K562 (cell line): ENCODE measurements at regions not wholly inside any gene's neighbourhood (a gene's known extent, or its start where the extent isn't known, plus 50 kb on each side); places are given as distances from the start of the nearest gene placed in this dataset.

Experiments
- ATF7 ChIP-seq: fragments of 450-650 bp; IDR thresholded peaks from 2 replicates; pipeline ENCODE4 v1.7.1; 2014; ENCODE audit warnings: mild to moderate bottlenecking, moderate library complexity
- CBFB ChIP-seq: sonication (generic); formaldehyde crosslinking; IDR thresholded peaks from 2 replicates; pipeline ENCODE4 v1.4.0; 2020; ENCODE audit warnings: mild to moderate bottlenecking, missing genetic modification reagents
- JUND ChIP-seq, 2 experiments: IDR thresholded peaks; 2 replicates in 1 of 2; 3 replicates in 1 of 2; pipeline ENCODE4 v1.6.1; 2011; ENCODE audit warnings: borderline replicate concordance in 2 of 2, low read depth in 2 of 2, low read length in 2 of 2, improper control_type of control experiment in 1 of 2, missing biosample characterization in 1 of 2, missing genetic modification characterization in 1 of 2, missing genetic modification reagents in 1 of 2
- LCOR ChIP-seq: sonication (generic); formaldehyde crosslinking; IDR thresholded peaks from 2 replicates; pipeline ENCODE4 v1.8.0; 2022; ENCODE audit warnings: mild to moderate bottlenecking, missing genetic modification reagents
- MAZ ChIP-seq, 2 experiments: fragments of 450-650 bp in 1 of 2; sonication (generic) in 1 of 2; formaldehyde crosslinking; IDR thresholded peaks in 1 of 2; conservative IDR thresholded peaks in 1 of 2; 2 replicates each; pipeline versions ENCODE4 v1.4.0 to v1.5.0; 2020; ENCODE audit warnings: mild to moderate bottlenecking in 1 of 2, missing genetic modification reagents in 1 of 2
- MED1 ChIP-seq: sonication (generic); formaldehyde crosslinking; IDR thresholded peaks from 2 replicates; pipeline ENCODE4 v1.8.1; 2023; ENCODE audit warnings: missing genetic modification reagents, borderline replicate concordance
- NFE2 ChIP-seq: IDR thresholded peaks from 2 replicates; pipeline ENCODE4 v1.6.1; 2014; ENCODE audit warnings: antibody characterized with exemption, low read depth
- NR1H2 ChIP-seq: sonication (generic); formaldehyde crosslinking; IDR thresholded peaks from 2 replicates; pipeline ENCODE4 v1.4.0; 2020; ENCODE audit warnings: mild to moderate bottlenecking, missing genetic modification reagents
- RBM34 ChIP-seq: fragments of 200-400 bp; formaldehyde crosslinking; IDR thresholded peaks from 2 replicates; pipeline ENCODE4 v1.6.1; 2018; ENCODE audit warnings: low read length, borderline replicate concordance; ENCODE audit not compliant: insufficient read depth
- SAFB2 ChIP-seq: fragments of 200-400 bp; formaldehyde crosslinking; IDR thresholded peaks from 2 replicates; pipeline ENCODE4 v1.6.1; 2018; ENCODE audit warnings: borderline replicate concordance, low read length, low read depth, moderate library complexity; ENCODE audit not compliant: severe bottlenecking
- SMARCC2 ChIP-seq: fragments of 450-650 bp; IDR thresholded peaks from 2 replicates; pipeline ENCODE4 v1.6.1; 2017; ENCODE audit warnings: antibody characterized with exemption, moderate library complexity, mild to moderate bottlenecking, low read depth
- TAF1 ChIP-seq: IDR thresholded peaks from 2 replicates; pipeline ENCODE4 v1.6.1; 2011; ENCODE audit warnings: mild to moderate bottlenecking, low read length, moderate library complexity; ENCODE audit not compliant: insufficient read depth, control insufficient read depth, severe bottlenecking; ENCODE audit errors: extremely low read depth
- ZKSCAN1 ChIP-seq: fragments of 150-350 bp; IDR thresholded peaks from 2 replicates; pipeline ENCODE4 v1.6.1; 2016; ENCODE audit warnings: low read depth, low read length
- ZNF121 ChIP-seq: sonication (generic); formaldehyde crosslinking; conservative IDR thresholded peaks from 2 replicates; pipeline ENCODE4 v1.8.0; 2022; ENCODE audit warnings: missing genetic modification reagents
- TF ChIP-seq, protein P1 (sequence below): fragments of 250-450 bp; sonication (Bioruptor Pico); IDR thresholded peaks from 2 replicates; pipeline ENCODE4 v1.4.0; 2020; ENCODE audit warnings: borderline replicate concordance

DNA sequence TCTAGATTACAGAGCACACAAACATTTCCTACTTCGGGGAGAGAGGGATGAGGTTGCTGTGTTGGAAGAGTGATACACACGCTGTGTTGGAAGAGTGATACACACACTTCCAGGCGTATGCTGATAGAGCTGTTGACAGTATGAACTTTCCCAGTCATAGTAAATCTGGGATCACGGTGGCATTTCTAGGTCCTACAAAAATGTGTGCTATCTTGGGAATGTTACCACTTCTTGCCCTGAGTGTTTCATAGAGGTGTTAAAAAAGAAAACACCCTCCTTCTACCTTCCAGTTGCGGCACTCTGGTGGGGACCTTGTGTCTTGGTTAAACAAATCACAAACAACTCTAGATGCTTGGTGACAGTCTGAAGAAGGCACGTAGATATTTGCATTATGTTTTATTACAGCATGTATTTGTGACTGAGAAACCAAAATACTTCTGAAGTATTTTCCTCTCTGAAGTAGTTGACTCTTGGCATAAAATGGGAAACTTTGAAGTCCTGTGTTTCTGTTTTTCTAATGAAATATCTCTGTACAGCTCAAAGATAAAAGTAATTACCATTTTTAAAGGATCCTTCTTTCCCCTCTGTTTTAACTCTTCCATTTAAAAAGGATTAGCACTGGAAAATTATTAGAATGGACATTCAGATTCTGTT lies 52.5 kb downstream of the ARHGAP35 start (continued):
- no peak for TF ChIP-seq RBM34
- TF ChIP-seq NR1H2 (CRISPR knock-in tag), result no peak
- TF ChIP-seq, protein P1, sequence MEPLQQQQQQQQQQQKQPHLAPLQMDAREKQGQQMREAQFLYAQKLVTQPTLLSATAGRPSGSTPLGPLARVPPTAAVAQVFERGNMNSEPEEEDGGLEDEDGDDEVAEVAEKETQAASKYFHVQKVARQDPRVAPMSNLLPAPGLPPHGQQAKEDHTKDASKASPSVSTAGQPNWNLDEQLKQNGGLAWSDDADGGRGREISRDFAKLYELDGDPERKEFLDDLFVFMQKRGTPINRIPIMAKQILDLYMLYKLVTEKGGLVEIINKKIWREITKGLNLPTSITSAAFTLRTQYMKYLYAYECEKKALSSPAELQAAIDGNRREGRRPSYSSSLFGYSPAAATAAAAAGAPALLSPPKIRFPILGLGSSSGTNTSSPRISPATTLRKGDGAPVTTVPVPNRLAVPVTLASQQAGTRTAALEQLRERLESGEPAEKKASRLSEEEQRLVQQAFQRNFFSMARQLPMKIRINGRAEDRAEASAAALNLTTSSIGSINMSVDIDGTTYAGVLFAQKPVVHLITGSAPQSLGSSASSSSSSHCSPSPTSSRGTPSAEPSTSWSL (CRISPR knock-in tag), result no peak
- TF ChIP-seq ATF7, result no peak
- TF ChIP-seq MED1, result no peak
- TF ChIP-seq LCOR (CRISPR knock-in tag), result no peak
- no peak for TF ChIP-seq SAFB2
- no peak for TF ChIP-seq TAF1
- TF ChIP-seq ZKSCAN1, result no peak
- TF ChIP-seq ZNF121 (CRISPR knock-in tag), result no peak
- TF ChIP-seq NFE2, result no peak
- TF ChIP-seq SMARCC2, result no peak
- TF ChIP-seq JUND (IDR thresholded peaks at IDR 0.05; ENCODE audit: borderline replicate concordance, low read depth, low read length), result no peak
- TF ChIP-seq JUND (tag; IDR thresholded peaks at IDR 0.05; ENCODE audit: borderline replicate concordance, low read depth, low read length), result 0 out of 3 replicates have a peak, but pooled peaks have one; percentile 9
- 0 out of 4 replicates have a peak, but pooled peaks of 1 of the 2 experiments have one; percentile 14 for TF ChIP-seq MAZ (CRISPR knock-in tag; conservative IDR thresholded peaks at IDR 0.05 in 1 of 2, IDR thresholded peaks at IDR 0.05 in 1 of 2)
- TF ChIP-seq CBFB, result no peak
